GM18868 (cell line): ENCODE measurements at regions not wholly inside any gene's neighbourhood (a gene's known extent, or its start where the extent isn't known, plus 50 kb on each side); places are given as distances from the start of the nearest gene placed in this dataset.
"Not testable (repeated sequence)": the region's sequence is repeated elsewhere in the genome, so short reads cannot be mapped to it uniquely, and the experiment has no call there.

Source experiments
- ATAC-seq: cut with Tn5 transposase; IDR thresholded peaks from one replicate; pipeline ENCODE4 v1.9.1; 2021; ENCODE audit warnings: mild to moderate bottlenecking, moderate library complexity; ENCODE audit not compliant: unreplicated experiment

DNA sequence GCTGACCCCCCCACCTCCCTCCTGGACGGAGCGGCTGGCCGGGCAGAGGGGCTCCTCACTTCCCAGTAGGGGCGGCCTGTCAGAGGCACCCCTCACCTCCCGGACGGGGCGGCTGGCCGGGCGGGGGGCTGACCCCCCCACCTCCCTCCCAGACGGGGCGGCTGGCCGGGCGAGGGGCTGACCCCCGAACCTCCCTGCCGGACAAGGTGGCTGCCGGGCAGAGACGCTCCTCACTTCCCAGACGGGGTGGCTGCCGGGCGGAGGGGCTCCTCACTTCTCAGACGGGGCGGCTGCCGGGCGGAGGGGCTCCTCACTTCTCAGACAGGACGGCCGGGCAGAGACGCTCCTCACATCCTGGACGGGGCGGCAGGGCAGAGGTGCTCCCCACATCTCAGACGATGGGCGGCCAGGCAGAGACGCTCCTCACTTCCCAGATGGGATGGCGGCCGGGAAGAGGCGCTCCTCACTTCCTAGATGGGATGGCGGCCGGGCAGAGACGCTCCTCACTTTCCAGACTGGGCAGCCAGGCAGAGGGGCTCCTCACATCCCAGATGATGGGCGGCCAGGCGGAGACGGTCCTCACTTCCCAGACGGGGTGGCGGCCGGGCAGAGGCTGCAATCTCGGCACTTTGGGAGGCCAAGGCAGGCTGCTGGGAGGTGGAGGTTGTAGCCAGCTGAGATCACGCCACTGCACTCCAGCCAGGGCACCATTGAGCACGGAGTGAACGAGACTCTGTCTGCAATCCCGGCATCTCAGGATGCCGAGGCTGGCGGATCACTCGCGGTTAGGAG, 66.2 kb upstream of the PAPPA2 start:
- ATAC-seq, result not testable (repeated sequence)

GRCh38 chr1:176391621-176392020, 71.4 kb upstream of the PAPPA2 start:
- ATAC-seq, result no peak

- no peak for ATAC-seq
Measured at GRCh38 chr1:176384841-176385240, 78.1 kb upstream of the PAPPA2 start.

DNA sequence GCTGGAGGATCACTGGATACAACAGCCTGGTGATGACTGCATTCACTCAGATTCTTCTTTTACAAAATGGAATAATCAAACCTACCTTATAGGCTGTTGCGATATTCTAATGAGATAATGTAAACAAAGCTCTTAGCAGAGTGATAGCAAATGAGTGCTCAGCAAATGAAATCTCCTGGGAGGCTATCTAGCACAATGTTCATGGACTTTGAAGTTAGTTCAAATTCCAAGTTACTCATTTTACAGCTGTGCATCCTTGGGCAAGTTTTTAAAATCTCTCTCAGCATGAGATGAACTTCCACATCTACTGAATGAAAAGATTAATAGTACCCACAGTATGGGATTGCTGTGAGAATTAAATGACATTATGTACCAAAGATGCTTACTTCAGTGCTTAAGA, 80.8 kb upstream of the PAPPA2 start:
- ATAC-seq, result no peak

- ATAC-seq, result no peak
Measured at GRCh38 chr1:176379626-176380339, 83.2 kb upstream of the PAPPA2 start.

DNA sequence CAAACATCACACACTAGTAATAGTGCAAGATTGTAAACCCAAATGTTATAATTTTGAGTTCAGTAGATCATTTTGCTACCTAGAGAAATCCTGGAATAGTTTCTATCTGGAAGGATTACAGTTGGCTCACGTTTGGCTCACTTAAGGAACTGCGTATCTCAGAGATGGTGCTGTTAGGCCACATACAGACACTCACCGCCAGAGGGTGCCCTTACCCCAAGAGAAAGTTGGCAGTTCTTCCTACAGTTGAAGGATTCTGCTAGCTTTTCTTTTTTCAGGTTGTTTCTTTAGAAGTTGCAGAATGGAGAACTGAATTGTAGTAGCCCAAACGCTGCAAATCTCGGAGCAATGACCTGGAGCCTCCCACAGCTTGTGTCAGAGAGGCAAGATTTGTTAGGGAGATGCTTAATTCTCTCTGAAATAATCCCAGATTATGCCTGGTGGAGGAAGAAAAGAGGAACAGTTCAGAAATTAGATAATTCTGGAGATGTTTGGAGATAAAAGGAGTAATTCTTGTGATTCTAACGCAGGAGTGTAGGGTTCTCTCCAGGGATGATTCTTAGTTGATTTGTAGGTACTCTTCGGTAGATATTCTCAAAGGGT, 87.9 kb upstream of the PAPPA2 start:
- peak; percentile 97 for ATAC-seq

DNA sequence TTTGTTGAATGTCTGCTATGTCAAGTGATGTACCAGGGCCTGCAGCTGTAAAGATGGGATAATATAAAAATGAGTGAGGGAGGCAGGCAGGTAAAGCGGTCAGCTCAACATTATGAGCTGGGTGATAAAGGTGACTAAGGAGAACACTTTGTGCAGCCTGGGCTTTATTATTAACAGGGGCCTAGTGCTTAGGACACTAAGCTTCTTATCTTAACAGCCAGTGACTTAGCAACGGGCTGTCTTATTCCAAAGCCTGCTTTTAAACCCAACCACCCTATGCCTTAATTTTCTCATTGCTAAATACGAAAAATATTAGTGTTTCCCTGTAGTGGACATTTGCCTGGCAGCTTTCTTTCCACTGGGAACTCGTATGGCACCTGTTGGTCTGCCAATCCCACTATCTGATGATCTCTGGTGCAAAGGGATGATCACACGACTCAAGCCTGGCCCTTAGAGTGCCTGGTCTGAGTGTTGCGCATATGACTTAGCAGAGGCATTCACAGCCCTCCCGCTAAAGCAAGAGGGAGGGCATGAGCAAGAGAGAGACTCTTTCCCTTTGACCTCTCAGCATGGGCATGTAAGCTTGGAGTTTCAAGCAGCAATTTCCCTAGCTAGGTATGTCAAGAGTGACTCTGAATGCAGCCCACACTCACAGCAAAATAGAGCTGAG, 98.6 kb upstream of the PAPPA2 start:
- ATAC-seq, result no peak

DNA sequence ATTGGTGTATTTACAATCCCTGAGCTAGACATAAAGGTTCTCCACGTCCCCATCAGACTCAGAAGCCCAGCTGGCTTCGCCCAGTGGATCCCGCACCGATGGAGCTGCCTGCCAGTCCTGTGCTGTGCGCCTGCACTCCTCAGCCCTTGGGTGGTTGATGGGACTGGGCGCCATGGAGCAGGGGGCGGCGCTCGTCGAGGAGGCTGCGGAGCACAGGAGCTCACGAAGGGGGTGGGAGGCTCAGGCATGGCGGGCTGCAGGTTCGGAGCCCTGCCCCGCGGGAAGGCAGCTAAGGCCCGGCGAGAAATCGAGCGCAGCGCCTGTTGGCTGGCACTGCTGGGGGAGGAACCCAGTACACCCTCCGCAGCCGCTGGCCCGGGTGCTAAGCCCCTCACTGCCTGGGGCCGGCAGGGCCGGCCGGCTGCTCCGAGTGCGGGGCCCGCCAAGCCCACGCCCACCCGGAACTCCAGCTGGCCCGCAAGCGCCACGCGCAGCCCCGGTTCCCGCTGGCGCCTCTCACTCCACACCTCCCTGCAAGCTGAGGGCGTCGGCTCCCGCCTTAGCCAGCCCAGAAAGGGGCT, 113.8 kb upstream of the PAPPA2 start:
- ATAC-seq, result not testable (repeated sequence)

- no peak for ATAC-seq
Measured at GRCh38 chr1:176341656-176342055, 121.3 kb upstream of the PAPPA2 start.

DNA sequence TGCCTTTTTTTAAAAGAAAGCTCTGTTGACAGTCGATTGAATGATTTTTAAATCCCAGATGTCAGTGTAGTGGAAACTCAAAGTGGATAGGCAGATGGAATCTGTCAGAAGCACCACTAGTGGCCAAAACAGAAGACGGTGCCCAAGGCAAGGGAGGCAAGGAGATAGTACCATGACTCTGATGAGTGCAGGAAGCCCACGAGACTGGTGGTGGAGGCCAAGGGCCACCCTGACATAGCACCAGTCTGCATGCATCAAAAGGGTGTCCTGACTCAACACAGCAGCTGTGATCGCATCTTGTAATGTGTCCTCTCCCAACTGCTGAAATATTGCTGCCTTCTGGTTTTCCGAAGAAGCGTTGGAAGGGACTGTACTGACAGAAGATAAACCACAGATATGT, 124.1 kb upstream of the PAPPA2 start:
- ATAC-seq, result no peak

GRCh38 chr1:176330782-176331181, 123.7 kb upstream of the COP1 start:
- no peak for ATAC-seq

- no peak for ATAC-seq
Measured at GRCh38 chr1:176325664-176326063, 118.6 kb upstream of the COP1 start.

GRCh38 chr1:176323472-176323871, 116.4 kb upstream of the COP1 start:
- no peak for ATAC-seq

DNA sequence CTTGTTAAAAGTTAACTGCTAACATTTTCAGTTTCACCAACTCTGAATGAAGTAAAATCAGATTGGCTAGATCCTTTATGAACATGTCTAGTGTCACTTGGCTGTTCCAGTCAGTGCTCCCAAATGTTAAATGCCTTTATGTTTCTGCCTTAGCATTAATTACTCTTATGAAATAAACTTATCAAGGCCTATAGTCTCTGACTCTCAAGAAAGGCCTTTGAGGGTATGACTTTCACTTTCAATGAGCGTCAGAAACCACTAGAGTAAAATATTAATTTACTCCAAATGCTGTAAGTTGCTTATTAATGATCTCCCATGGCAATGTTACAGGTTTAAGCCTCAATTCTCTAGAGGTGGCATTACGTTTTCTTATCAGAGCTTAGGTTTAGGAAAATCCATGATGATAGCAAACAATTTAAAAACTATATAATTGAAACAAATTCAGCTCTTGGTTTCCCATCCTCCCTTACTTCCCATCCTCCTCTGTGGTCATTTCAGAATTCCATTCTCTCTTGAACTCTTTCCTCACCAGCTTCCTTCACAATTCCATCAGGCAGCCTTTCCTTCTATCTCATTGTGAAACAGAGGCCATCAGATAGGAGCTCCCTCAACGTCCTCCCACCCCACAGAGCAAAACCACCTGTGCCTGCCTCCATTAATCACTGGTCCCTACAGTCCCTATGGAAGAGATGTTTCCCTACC, 108.6 kb upstream of the COP1 start:
- no peak for ATAC-seq

DNA sequence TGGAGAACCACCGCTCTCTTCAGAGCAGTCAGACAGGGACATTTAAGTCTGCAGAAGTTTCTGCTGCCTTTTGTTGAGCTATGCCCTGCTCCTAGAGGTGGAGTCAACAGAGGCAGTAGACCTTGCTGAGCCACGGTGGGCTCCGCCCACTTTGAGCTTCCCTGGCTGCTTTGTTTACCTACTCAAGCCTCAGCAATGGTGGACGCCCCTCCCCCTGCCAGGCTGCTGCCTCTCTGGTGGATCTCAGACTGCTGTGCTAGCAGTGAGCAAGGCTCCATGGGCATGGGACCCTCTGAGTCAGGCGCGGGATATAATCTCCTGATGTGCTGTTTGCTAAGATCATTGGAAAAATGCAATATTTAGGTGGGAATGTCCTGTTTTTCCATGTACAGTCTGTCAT, 89.5 kb upstream of the COP1 start:
- ATAC-seq, result not testable (repeated sequence)

GRCh38 chr1:176285996-176286395, 78.9 kb upstream of the COP1 start:
- ATAC-seq, result no peak

GRCh38 chr1:176271572-176271971, 64.5 kb upstream of the COP1 start:
- no peak for ATAC-seq
